GM12872 (cell line): ENCODE measurements at regions not wholly inside any gene's neighbourhood (a gene's known extent, or its start where the extent isn't known, plus 50 kb on each side); places are given as distances from the start of the nearest gene placed in this dataset.

Experiments used
- CTCF ChIP-seq: IDR thresholded peaks from 3 replicates; pipeline ENCODE4 v1.5.1; 2011; ENCODE audit warnings: low read depth, mild to moderate bottlenecking, low read length, moderate library complexity; ENCODE audit not compliant: insufficient read depth

- TF ChIP-seq CTCF = no peak
Observed at GRCh38 chr20:57797401-57797800, 87.6 kb upstream of the PMEPA1 start.

GRCh38 chr20:57795977-57796560 is 86.3 kb upstream of the PMEPA1 start:
- TF ChIP-seq CTCF = no peak

GRCh38 chr20:57795342-57795697 is 85.5 kb upstream of the PMEPA1 start:
- no peak for TF ChIP-seq CTCF

- TF ChIP-seq CTCF = no peak
Observed at GRCh38 chr20:57794600-57795341, 85.0 kb upstream of the PMEPA1 start.

GRCh38 chr20:57794036-57794435 is 84.2 kb upstream of the PMEPA1 start:
- TF ChIP-seq CTCF = no peak

- no peak for TF ChIP-seq CTCF
Observed at GRCh38 chr20:57793421-57793820, 83.6 kb upstream of the PMEPA1 start.

GRCh38 chr20:57792386-57793080 is 82.7 kb upstream of the PMEPA1 start:
- TF ChIP-seq CTCF = no peak
